Liver (tissue), 8 donors: ENCODE measurements at regions not wholly inside any gene's neighbourhood (a gene's known extent, or its start where the extent isn't known, plus 50 kb on each side); places are given as distances from the start of the nearest gene placed in this dataset.

Experiments
- DNase-seq: peaks from one replicate; pipeline ENCODE4 v3.0.0-alpha.2; 2017; ENCODE audit warnings: low spot score
- H3K27ac ChIP-seq, 2 donors: one replicate each; pipeline ENCODE4 v1.7.0; 2013; ENCODE audit warnings: inconsistent platforms in 2 of 2, low read length in 2 of 2, control low read depth in 1 of 2, low read depth in 1 of 2, mild to moderate bottlenecking in 1 of 2
- H3K27me3 ChIP-seq, 4 donors: one replicate each; pipeline versions ENCODE4 v1.6.1 to v1.7.0; 2013; ENCODE audit warnings: low read length in 3 of 4, inconsistent platforms in 1 of 4, mild to moderate bottlenecking in 1 of 4, moderate library complexity in 1 of 4; ENCODE audit not compliant: control insufficient read depth in 4 of 4, insufficient read depth in 4 of 4
- H3K36me3 ChIP-seq, 4 donors: one replicate each; pipeline versions ENCODE4 v1.6.1 to v1.7.0; 2013; ENCODE audit warnings: low read length in 3 of 4, mild to moderate bottlenecking in 3 of 4, low read depth in 1 of 4, moderate library complexity in 1 of 4; ENCODE audit not compliant: control insufficient read depth in 4 of 4, insufficient read depth in 3 of 4
- H3K4me1 ChIP-seq, 4 donors: one replicate each; pipeline versions ENCODE4 v1.6.1 to v1.7.0; 2013; ENCODE audit warnings: low read length in 3 of 4, mild to moderate bottlenecking in 3 of 4, moderate library complexity in 1 of 4; ENCODE audit not compliant: control insufficient read depth in 4 of 4, insufficient read depth in 4 of 4
- H3K4me3 ChIP-seq, 3 donors: one replicate each; pipeline versions ENCODE4 v1.6.1 to v1.7.0; 2013; ENCODE audit warnings: low read length in 3 of 3, control low read depth in 1 of 3, low read depth in 1 of 3, mild to moderate bottlenecking in 1 of 3
- H3K9ac ChIP-seq, 2 donors: one replicate each; pipeline ENCODE4 v1.7.0; 2013; ENCODE audit warnings: low read length in 2 of 2, mild to moderate bottlenecking in 2 of 2, moderate library complexity in 2 of 2, control low read depth in 1 of 2, low read depth in 1 of 2
- H3K9me3 ChIP-seq, 4 donors: one replicate each; pipeline versions ENCODE4 v1.6.1 to v1.7.0; 2013; ENCODE audit warnings: low read length in 3 of 4; ENCODE audit not compliant: control insufficient read depth in 4 of 4
- ATF3 ChIP-seq: IDR thresholded peaks from 2 replicates; pipeline ENCODE4 v1.6.1; 2016; ENCODE audit warnings: antibody characterized with exemption
- CTCF ChIP-seq: fragments of 150-350 bp; IDR thresholded peaks from 2 replicates; pipeline ENCODE4 v1.5.1; 2017; ENCODE audit warnings: improper control_type of control experiment, low read depth, low read length; ENCODE audit not compliant: missing input control
- EGR1 ChIP-seq, 2 donors: IDR thresholded peaks; 2 replicates each; pipeline ENCODE4 v1.6.1; 2016 to 2018; ENCODE audit warnings: antibody characterized with exemption in 2 of 2, low read depth in 2 of 2
- FOXA1 ChIP-seq: IDR thresholded peaks from 2 replicates; pipeline ENCODE4 v1.6.1; 2016; ENCODE audit warnings: antibody characterized with exemption
- FOXA2 ChIP-seq: IDR thresholded peaks from 2 replicates; pipeline ENCODE4 v1.6.1; 2016; ENCODE audit warnings: antibody characterized with exemption
- GABPA ChIP-seq, 2 donors: IDR thresholded peaks in 1 of 2; conservative IDR thresholded peaks in 1 of 2; 2 replicates each; pipeline ENCODE4 v1.6.1; 2016; ENCODE audit warnings: antibody characterized with exemption in 2 of 2, mild to moderate bottlenecking in 1 of 2, moderate library complexity in 1 of 2
- HNF4A ChIP-seq, 2 donors: conservative IDR thresholded peaks; 2 replicates each; pipeline ENCODE4 v1.6.1; 2016; ENCODE audit warnings: antibody characterized with exemption in 2 of 2, mild to moderate bottlenecking in 2 of 2
- HNF4G ChIP-seq: IDR thresholded peaks from 2 replicates; pipeline ENCODE4 v1.6.1; 2016; ENCODE audit warnings: antibody characterized with exemption
- JUND ChIP-seq, 2 donors: IDR thresholded peaks; 2 replicates each; pipeline ENCODE4 v1.6.1; 2016; ENCODE audit warnings: antibody characterized with exemption in 2 of 2
- MAX ChIP-seq: IDR thresholded peaks from 2 replicates; pipeline ENCODE4 v1.6.1; 2016; ENCODE audit warnings: antibody characterized with exemption
- RAD21 ChIP-seq, 2 donors: IDR thresholded peaks; 2 replicates each; pipeline ENCODE4 v1.6.1; 2016; ENCODE audit warnings: antibody characterized with exemption in 2 of 2, mild to moderate bottlenecking in 2 of 2
- REST ChIP-seq: IDR thresholded peaks from 2 replicates; pipeline ENCODE4 v1.6.1; 2016; ENCODE audit warnings: antibody characterized with exemption, mild to moderate bottlenecking
- RXRA ChIP-seq, 2 donors: IDR thresholded peaks; 2 replicates each; pipeline ENCODE4 v1.6.1; 2017 to 2018; ENCODE audit warnings: antibody characterized with exemption in 2 of 2, mild to moderate bottlenecking in 1 of 2
- SP1 ChIP-seq: IDR thresholded peaks from 2 replicates; pipeline ENCODE4 v1.6.1; 2018; ENCODE audit warnings: antibody characterized with exemption, mild to moderate bottlenecking
- TAF1 ChIP-seq: conservative IDR thresholded peaks from 2 replicates; pipeline ENCODE4 v1.6.1; 2016; ENCODE audit warnings: antibody characterized with exemption, mild to moderate bottlenecking
- YY1 ChIP-seq: IDR thresholded peaks from 2 replicates; pipeline ENCODE4 v1.6.1; 2016; ENCODE audit warnings: antibody characterized with exemption, mild to moderate bottlenecking
- ZBTB33 ChIP-seq: IDR thresholded peaks from 2 replicates; pipeline ENCODE4 v1.6.1; 2016; ENCODE audit warnings: antibody characterized with exemption
- WGBS: extraction: QIAGEN DNeasy Blood & Tissue Kit; methylation state at CpG from one replicate; pipeline ENCODE4 v1.1.7; 2013; 5-methylcytosine and 5-hydroxymethylcytosine counted together
- donor health status: healthy.
- donor health status: healthy.
- donor health status: healthy.
- donor health status: healthy.
- donor health status: healthy.

- TF ChIP-seq FOXA1 (no peak), MAX (no peak), EGR1 (IDR thresholded peaks at IDR 0.05; ENCODE audit: low read depth in 2 of 2) (no peak), ATF3 (no peak), SP1 (no peak)
- Histone ChIP-seq H3K27ac (no peak overlapping the region), H3K9me3 (no peaks in the 10 kb centered on the region), H3K9ac (no peak overlapping the region), H3K4me3 (no peak overlapping the region), H3K4me1 (peaks cover 0 to 2% (median 0%) of the 10 kb centered on the region in 4 donors), H3K27me3 (no peaks in the 10 kb centered on the region), H3K36me3 (no peaks in the 10 kb centered on the region)
- DNase-seq: no peak
Observed at GRCh38 chr5:74457876-74458275, 182.7 kb downstream of the ENC1 start.

- Histone ChIP-seq H3K4me1 (peaks cover 0 to 2% (median 0%) of the 10 kb centered on the region in 4 donors), H3K9ac (no peak overlapping the region), H3K36me3 (no peaks in the 10 kb centered on the region), H3K4me3 (no peak overlapping the region), H3K27me3 (no peaks in the 10 kb centered on the region), H3K27ac (no peak overlapping the region), H3K9me3 (no peaks in the 10 kb centered on the region)
- 94% methylated on average over 7 of the region's 7 CpGs for WGBS
- no peak for TF ChIP-seq ATF3
- TF ChIP-seq TAF1: no peak
- no peak for TF ChIP-seq JUND (IDR thresholded peaks at IDR 0.05)
- no peak for TF ChIP-seq FOXA2
- no peak for TF ChIP-seq MAX
- no peak for TF ChIP-seq HNF4G
- no peak for DNase-seq
Observed at GRCh38 chr5:74454263-74455030, 186.1 kb downstream of the ENC1 start.

GRCh38 chr5:74452856-74453255 lies 187.7 kb downstream of the ENC1 start:
- Histone ChIP-seq H3K9me3 (no peaks in the 10 kb centered on the region), H3K36me3 (no peaks in the 10 kb centered on the region), H3K27ac (no peak overlapping the region), H3K9ac (no peak overlapping the region), H3K27me3 (no peaks in the 10 kb centered on the region), H3K4me3 (no peak overlapping the region), H3K4me1 (no peaks in the 10 kb centered on the region)
- 55% methylated on average over 5 of the region's 5 CpGs for WGBS
- TF ChIP-seq RAD21 (IDR thresholded peaks at IDR 0.05) (no peak), YY1 (no peak), CTCF (no peak), GABPA (IDR thresholded peaks at IDR 0.05 in 1 of 2, conservative IDR thresholded peaks at IDR 0.05 in 1 of 2) (no peak), MAX (no peak), HNF4A (conservative IDR thresholded peaks at IDR 0.05) (no peak), EGR1 (IDR thresholded peaks at IDR 0.05; ENCODE audit: low read depth in 2 of 2) (no peak), RXRA (IDR thresholded peaks at IDR 0.05) (no peak), REST (no peak), ZBTB33 (no peak)
- DNase-seq: no peak
